ENCODE measurements at regions not wholly inside any gene's neighbourhood (a gene's known extent, or its start where the extent isn't known, plus 50 kb on each side); places are given as distances from the start of the nearest gene placed in this dataset.

- H3K4me3 ChIP-seq: no peak overlapping the region
- WGBS, 2 donors: 74 to 75% methylated on average over 2 of the region's 2 CpGs
Measured at GRCh38 chr2:181821049-181821448, 70.5 kb upstream of the ITPRID2 start.

GRCh38 chr2:181822097-181822496, 69.4 kb upstream of the ITPRID2 start:
- no peak for TF ChIP-seq POLR2A (IDR thresholded peaks at IDR 0.05)
- TF ChIP-seq CTCF (IDR thresholded peaks at IDR 0.05): no peak
- H3K4me1 ChIP-seq: peaks cover 0 to 5% (median 0%) of the 10 kb centered on the region in 3 donors
- H3K36me3 ChIP-seq: no peaks in the 10 kb centered on the region
- H3K9me3 ChIP-seq: no peaks in the 10 kb centered on the region
- no peak overlapping the region for H3K4me3 ChIP-seq
- no peak for DNase-seq
- intact Hi-C loops (cut with DNase I): no loop called here
- no peak overlapping the region for H3K27ac ChIP-seq
- peaks cover 0 to 3% (median 0%) of the 10 kb centered on the region in 4 donors for H3K27me3 ChIP-seq
- 80 to 85% methylated on average over 5 of the region's 5 CpGs for WGBS, 2 donors

More at GRCh38 chr2:181821049-181821448, 70.5 kb upstream of the ITPRID2 start:
- intact Hi-C loops (cut with DNase I): no loop called here
- peaks cover 0 to 5% (median 0%) of the 10 kb centered on the region in 3 donors for H3K4me1 ChIP-seq
- H3K9me3 ChIP-seq: no peaks in the 10 kb centered on the region
- H3K27me3 ChIP-seq: peaks cover 0 to 3% (median 0%) of the 10 kb centered on the region in 4 donors
- H3K36me3 ChIP-seq: no peaks in the 10 kb centered on the region
- H3K27ac ChIP-seq: no peak overlapping the region
- DNase-seq: no peak
- TF ChIP-seq POLR2A (IDR thresholded peaks at IDR 0.05) (no peak), CTCF (IDR thresholded peaks at IDR 0.05) (no peak)

- DNase-seq: no peak
Measured at GRCh38 chr2:181823405-181823804, 68.1 kb upstream of the ITPRID2 start.

GRCh38 chr2:181828122-181828705, 63.3 kb upstream of the ITPRID2 start:
- no peak for DNase-seq
- TF ChIP-seq CTCF (IDR thresholded peaks at IDR 0.05) (no peak), POLR2A (IDR thresholded peaks at IDR 0.05) (no peak)
- Histone ChIP-seq H3K4me3 (no peak overlapping the region), H3K27me3 (peaks cover 0 to 15% (median 0%) of the 10 kb centered on the region in 4 donors), H3K36me3 (no peaks in the 10 kb centered on the region), H3K27ac (no peak overlapping the region), H3K4me1 (no peaks in the 10 kb centered on the region), H3K9me3 (no peaks in the 10 kb centered on the region)
- intact Hi-C loops (cut with DNase I): no loop called here
- WGBS, 2 donors: 89 to 94% methylated on average over 4 to 6 of the region's 6 CpGs

More at GRCh38 chr2:181823405-181823804, 68.1 kb upstream of the ITPRID2 start:
- Histone ChIP-seq H3K9me3 (no peaks in the 10 kb centered on the region), H3K27me3 (no peaks in the 10 kb centered on the region), H3K27ac (no peak overlapping the region), H3K4me1 (peaks cover 0 to 5% (median 0%) of the 10 kb centered on the region in 3 donors), H3K36me3 (no peaks in the 10 kb centered on the region), H3K4me3 (no peak overlapping the region)
- intact Hi-C loops (cut with DNase I): no loop called here
- 66 to 67% methylated on average over 2 of the region's 2 CpGs for WGBS, 2 donors
- no peak for TF ChIP-seq POLR2A (IDR thresholded peaks at IDR 0.05)
- no peak for TF ChIP-seq CTCF (IDR thresholded peaks at IDR 0.05)

GRCh38 chr2:181829230-181829629, 62.3 kb upstream of the ITPRID2 start:
- intact Hi-C loops (cut with DNase I): no loop called here
- Histone ChIP-seq H3K36me3 (no peaks in the 10 kb centered on the region), H3K27me3 (peaks cover 0 to 15% (median 0%) of the 10 kb centered on the region in 4 donors), H3K4me1 (no peaks in the 10 kb centered on the region), H3K27ac (no peak overlapping the region), H3K9me3 (no peaks in the 10 kb centered on the region), H3K4me3 (no peak overlapping the region)
- no peak for DNase-seq
- TF ChIP-seq POLR2A (IDR thresholded peaks at IDR 0.05) (no peak), CTCF (IDR thresholded peaks at IDR 0.05) (no peak)
- 100% methylated on average over 1 of the region's 1 CpG for WGBS, 2 donors

All from esophagus squamous epithelium (tissue), 5 donors.